ENCODE measurements at regions not wholly inside any gene's neighbourhood (a gene's known extent, or its start where the extent isn't known, plus 50 kb on each side); places are given as distances from the start of the nearest gene placed in this dataset.
"Not testable (repeated sequence)": the region's sequence is repeated elsewhere in the genome, so short reads cannot be mapped to it uniquely, and the experiment has no call there.

DNA sequence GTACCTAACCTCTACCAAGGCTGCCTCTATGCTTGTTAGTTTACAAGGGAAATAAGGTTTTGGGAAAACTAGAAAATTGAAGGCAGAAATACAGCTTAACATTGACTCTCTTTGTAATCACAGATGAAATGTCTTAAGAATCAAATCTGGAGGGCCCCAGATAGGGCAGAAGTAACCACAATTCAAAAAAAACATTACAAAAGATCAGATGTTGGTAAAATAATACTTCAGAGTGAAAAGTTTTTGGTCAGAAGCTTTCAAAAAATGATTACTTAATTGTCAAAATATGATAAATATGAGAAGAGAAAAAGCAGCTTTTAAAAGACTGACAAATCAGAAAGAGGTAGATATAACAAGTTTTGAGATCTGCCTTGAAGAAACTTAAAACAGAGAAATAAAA is 425.1 kb upstream of the NECTIN3 start:
- no peak for DNase-seq

DNA sequence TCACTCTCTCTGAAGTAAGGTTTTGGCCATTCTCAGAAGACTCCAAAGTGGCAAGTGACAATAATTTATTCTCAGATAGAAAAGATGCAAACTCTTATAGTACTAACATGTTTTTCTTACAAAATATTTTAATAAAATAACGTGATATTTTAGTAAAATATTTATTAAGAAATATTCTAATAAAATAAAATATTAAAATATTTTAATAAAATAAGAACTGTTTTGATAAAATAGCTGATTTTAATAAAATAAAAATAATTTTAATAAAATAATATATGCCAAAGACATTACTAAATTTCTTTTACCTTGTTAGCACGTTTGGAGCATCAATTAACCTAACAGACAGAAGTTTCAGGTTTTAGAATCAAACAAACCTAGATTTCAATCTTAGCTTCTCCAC is 424.0 kb upstream of the NECTIN3 start:
- DNase-seq = no peak

DNA sequence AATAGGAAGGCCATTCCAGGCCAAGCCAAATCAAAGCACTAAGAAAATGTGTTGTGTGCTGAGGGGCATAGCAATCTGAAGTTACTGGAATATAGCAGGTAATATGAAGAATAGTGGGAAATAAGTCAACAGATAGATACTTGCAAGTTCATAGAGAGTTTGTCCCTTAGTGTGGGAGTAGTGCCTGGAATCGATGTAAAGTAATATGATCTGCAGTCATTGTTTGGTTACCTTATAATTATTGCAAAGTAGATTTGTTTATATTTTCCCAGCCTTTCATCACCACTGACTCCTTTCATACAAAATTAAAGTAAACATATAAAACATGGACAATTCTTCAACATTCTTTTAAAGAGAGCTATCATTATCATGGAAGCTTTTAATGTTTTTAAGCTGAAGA is 420.9 kb upstream of the NECTIN3 start:
- no peak for DNase-seq

DNA sequence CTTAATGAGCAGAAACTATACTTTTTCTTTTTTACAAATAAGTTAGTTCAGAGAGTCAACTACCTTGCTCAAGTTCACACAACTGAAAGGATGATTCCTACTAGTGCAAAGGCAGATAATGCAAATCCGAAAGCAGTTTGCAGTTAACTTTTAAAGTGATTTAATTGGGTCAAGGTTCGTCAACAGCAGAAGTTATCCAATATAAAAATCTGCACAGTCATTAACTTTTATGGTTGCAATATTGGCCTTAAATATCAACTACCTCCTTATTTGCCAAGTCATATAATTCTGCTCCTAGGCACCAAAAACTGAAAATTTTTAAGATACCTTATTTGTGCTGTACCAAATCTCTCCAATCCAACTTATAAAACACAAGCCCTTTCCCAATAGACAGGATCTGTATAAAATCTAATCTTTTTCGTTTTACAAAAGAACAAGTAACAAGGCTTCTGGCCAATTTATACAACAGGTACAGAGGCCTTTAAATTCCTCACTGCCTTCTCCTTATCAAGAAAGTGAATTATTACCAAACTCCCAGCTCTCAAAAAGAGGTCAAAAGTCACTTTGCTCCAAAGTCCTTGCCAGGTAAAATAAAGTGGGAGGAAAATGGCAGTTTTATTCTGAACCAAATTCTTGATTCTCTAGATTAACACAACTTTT is 416.6 kb upstream of the NECTIN3 start:
- no peak for DNase-seq

DNA sequence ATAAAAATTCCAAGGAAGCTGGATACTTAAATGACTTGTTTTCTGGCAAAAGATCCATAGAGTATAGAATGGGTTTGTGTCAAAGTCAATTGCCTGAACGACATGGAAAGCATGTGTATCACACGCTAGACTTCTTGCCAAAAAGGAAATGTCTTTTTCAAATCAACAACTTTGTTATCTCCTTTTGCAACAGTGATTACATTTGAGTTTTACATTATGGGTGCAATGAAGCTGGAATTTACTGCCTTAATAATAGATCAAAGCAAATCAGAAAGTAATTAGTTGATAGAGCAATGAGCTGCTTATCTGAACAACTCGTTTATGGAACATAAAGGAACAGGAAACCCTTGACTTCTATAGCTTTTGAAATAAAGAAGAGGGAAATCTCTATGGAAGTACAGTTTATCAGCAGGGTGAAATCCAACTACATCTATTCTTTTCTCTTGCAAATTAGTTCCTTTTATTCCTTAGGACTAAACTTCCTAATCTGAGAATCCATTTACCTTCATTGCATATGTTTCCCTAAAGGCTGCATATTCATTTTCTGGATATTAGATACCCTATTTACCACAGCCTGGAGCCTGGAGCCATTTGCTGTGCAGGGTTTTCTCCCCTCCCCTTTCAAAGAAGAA is 415.1 kb upstream of the NECTIN3 start:
- DNase-seq = no peak

DNA sequence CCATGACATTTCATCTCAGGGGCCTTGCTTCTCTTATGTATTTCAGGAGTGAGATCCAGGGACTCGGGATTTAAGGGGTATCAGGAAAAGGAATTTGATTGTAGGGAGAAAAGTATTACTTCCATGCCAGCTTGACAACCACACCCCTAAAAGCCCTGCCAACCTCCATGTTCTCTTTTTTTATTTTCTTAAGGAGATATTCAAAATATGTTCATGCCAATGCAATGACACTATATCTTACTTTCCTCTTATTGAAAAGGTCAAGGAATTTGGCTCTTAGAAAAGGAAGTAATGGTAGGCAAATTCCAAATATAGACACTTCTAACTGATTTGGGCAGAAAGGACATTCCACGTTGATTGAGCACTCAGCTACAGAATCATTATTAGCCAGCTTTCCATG is 407.5 kb upstream of the NECTIN3 start:
- DNase-seq = no peak

DNA sequence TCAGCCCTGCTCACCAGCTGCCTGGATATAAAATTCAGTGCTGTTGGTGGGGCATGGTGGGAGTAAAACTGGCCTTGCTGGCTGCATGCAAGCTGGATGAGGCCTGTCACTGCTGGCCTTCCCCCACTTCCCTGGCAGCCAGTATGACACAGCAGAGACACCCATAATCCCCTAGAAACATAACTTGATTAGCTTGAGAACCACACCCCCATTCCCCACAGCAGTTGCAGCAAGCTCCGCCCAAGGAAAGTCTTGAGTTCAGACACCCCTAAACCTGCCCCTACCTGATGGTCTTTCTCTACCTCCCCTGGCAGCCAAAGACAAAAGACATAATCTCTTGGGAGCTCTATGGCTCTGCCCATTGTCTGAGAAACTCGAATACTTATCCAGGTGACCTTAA is 405.1 kb upstream of the NECTIN3 start:
- no peak for DNase-seq

DNA sequence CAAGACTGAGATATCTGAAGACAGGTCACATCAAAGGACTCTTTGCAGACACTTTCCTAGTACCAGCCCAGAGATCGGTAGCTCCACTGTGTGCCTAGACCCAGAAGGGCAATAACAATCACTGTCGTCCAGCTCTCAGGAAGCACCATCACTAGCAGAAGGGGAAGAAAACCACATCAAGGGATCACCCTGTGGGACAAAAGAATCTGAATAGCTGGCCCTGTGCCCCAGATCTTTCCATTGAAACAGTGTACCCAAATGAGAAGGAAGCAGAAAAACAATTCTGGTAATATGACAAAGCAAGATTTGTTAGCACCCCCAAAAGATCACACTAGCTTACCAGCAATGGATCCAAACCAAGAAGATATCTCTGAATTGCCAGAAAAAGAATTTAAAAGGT is 404.4 kb upstream of the NECTIN3 start:
- no peak for DNase-seq

DNA sequence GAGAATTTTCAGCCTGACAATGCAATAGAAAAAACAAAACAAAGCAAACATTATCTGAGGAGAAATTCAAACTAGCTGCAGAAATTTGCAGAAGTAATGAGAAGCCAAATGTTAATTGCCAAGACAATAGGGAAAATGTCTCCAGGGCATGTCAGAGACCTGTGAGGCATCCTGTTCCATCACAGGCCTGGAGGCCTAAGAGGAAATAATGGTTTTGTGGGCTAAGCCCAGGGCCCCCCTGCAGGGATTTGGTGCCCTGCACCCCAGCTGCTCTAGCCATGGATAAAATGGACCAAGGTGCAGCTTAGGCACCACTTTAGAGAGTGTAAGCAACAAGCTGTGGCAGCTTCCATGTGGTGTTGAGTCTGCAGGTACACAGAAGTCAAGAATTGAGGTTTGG is 401.2 kb upstream of the NECTIN3 start:
- DNase-seq = no peak

DNA sequence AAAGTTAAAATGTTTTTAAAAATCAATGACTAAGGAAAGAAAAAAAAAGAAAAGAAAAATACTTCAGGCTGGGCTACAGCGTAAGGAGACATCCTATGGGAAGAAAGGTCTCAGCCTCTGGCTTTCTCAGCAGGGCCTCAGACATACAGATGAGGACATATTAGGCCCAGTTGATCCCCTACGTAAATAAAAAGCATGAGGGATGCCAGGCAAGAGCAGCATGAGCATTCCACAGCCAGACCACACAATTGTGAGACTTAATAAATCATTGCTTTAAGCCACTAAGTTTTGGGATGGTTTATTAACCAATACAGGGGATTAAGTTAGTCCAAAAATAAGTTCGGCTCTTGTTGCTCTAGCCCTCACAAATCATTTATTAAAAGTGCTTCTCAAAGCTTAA is 394.1 kb upstream of the NECTIN3 start:
- no peak for DNase-seq

DNA sequence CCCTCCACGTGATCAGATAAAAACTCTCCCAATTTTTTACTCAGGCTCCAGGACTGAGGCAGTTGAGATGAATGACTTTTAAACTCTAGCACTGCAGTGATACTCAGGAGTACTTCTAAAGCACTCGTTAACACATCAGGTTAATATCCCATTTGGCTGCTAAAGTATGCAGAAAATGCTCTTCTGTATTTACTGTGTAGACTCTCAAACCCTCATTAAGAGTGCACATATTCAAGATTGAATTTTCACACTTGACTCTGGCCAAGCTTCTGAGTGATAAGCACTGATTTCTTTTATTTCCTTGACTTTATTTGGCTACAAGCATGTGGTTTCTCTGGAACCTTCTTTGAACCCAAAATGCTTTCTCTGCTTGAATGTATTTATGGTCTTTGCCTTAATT is 392.3 kb upstream of the NECTIN3 start:
- no peak for DNase-seq

DNA sequence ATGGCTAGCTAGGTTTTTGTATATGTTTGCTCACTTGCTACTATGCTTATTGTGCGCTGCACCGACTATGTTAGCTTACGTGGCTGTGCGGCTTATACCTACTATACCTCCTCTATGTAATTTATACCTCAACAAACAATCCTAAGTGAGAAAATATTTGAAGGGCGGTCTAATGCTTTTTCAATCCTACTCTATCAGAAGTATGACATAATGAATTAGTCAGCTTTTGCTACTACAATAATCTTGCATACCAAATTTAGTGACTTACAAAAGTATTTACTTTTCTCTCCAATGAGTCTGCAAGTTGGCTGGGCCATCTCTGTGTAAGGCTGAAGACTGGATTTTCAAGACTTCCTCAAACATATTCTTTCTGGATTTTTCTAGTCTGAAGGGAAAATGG is 391.2 kb upstream of the NECTIN3 start:
- no peak for DNase-seq

DNA sequence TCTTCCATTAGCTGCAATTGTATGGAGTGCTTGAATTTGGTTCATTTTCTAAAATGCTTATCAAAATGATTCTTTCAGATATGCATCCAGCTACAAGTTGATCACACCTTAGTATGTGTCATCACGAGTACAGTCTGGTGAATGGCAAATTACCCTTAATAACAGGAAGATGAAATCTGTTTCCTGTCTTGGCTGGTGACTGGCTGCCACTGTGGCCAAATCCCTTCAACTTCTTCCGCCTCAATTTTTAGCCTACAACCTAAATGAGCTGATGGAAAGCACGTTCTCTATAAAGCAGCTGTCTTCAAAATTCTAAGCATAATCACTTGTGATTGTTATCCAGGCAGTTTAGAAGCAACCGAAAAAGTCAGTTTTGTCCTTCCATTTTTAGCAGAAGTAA is 387.1 kb upstream of the NECTIN3 start:
- no peak for DNase-seq

DNA sequence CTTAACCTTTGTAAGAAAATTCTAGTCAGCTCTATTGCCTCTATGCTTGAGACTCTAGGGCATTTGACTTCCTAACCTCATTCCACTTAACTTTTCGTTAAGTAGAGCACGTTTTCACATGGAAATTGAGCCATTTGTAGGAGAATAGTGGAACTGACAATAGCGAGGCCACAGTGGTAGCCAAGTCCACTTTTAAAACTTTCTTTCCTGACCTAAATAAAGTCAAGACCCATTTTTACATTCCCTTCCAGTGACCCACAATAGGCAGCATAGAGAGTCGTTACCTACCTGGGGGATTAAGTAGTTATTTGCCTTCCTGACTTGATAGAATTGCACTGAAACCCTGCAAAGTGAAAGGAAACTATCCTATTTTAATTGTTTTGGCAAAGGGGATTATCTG is 386.0 kb upstream of the NECTIN3 start:
- no peak for DNase-seq

DNA sequence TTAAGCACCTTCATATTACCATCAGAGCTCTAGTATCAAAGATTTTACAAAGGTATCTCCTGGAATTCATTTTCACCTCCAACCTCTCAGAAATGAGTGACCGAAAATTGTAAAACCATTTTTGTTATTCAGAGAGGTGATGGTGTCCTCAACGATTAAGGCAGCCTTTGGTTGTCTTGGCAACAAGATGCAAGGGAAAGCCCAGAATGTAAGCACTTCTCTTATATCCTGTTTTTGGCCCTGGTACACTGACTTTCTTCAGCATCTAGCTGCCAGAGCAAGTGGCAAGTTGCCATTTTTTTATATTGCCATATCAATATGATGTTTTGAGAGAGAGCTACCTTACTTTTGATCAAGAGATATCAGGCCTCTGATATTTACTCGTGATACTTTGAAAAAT is 384.9 kb upstream of the NECTIN3 start:
- DNase-seq = no peak

DNA sequence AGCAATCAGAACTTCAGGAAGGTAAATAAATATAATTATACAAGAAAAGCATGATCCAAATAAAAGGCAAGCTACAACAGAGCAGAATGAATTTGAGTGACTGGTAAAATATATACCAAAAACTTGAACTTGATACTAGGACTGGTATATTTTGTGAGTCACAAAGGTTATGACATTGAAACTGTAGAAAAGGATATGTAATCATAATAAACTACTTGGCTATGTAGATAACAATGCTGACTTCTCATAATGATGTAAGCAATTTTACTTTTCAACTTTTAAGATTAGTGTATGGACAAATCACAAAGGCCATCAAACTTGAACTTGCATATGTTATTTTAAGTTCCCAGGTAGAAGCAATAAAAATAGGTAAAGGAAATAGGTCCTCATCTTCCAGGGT is 384.5 kb upstream of the NECTIN3 start:
- DNase-seq = no peak

DNA sequence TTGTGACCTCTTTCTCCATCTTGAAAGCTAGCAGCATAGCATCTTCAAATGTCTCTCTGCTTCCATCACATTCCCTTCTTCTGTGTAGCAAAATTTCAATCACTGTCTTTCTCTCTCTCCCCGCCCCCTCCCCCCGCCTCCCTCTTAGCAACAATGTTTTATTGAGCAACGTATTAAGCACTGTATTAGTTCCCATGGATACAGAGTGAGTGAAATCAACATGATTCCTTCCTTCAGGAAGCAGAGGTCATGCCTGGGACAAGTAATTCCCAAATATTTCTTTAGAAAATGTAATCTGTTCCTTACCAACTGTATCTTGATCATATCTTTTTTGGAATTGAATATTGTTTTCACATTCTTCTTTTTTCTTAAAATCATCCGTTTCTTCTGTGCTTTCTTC is 373.7 kb upstream of the NECTIN3 start:
- no peak for DNase-seq

DNA sequence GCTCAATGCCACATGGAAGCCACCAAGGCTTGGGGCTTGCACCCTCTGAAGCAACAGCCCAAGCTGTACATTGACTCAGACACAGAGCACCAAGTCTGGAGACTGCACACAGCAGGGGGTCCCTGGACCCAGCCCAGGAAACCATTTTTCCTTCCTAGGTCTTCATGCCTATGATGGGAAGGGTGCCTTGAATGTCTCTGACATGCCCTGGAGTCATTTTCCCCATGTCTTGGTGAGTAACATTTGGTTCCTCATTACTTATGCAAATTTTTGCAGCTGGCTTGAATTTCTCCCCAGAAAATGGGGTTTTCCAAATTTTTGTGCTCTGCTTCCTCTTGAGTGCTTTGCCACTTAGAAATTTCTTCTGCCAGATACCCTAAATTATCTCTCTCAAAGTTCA is 367.3 kb upstream of the NECTIN3 start:
- not testable (repeated sequence) for DNase-seq

DNA sequence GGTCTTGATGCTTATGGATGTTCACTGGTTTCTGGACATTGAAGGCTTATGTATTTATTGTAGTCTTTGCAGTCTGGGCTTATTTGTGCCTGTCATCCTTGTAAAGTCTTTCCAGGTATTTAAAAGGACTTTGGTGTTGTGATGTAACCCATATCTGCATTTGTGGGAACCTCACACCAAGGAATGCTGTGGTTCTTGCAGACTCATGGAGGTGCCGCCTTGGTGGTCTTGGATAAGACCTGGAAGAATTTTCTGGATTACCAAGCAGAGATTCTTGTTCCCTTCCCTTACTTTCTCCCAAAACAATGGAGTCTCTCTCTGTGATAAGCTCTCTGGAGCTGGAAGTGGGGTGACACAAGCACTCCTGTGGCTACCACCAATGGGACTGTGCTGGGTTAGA is 363.5 kb upstream of the NECTIN3 start:
- DNase-seq = no peak

DNA sequence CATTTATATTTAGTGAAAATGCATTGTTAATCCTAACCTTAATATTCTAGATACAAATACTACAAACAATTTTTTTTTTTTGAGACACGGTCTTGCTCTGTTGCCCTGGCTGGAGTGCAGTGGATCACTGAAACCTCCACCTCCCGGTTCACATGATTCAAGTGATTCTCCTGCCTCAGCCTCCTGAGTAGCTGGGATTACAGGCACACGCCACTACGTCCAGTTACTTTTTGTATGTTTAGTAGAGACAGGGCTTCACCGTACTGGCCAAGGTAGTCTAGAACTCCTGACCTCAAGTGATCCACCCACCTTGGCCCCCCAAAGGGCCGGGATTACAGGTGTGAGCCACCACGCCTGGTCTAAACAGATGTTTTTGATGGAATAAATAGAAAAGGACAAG is 361.5 kb upstream of the NECTIN3 start:
- no peak for DNase-seq

DNA sequence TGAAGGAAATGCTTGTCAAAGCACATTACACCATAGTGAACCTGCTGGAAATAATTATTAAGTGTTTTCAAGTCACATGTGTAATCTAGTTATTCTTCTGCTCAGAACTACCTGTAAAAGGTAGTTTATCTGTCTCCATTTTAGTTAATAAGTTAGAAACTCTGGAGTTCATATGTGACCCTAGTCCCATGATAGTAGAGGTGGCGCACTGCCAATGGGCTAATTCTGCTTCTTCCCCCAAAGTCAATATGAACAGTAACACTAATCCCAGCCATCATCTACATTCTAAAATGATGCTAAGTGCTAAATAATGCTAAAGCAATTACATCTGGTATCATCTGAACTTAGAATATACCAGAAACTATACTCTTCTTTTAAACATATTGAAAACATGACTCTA is 361.0 kb upstream of the NECTIN3 start:
- DNase-seq = no peak

DNA sequence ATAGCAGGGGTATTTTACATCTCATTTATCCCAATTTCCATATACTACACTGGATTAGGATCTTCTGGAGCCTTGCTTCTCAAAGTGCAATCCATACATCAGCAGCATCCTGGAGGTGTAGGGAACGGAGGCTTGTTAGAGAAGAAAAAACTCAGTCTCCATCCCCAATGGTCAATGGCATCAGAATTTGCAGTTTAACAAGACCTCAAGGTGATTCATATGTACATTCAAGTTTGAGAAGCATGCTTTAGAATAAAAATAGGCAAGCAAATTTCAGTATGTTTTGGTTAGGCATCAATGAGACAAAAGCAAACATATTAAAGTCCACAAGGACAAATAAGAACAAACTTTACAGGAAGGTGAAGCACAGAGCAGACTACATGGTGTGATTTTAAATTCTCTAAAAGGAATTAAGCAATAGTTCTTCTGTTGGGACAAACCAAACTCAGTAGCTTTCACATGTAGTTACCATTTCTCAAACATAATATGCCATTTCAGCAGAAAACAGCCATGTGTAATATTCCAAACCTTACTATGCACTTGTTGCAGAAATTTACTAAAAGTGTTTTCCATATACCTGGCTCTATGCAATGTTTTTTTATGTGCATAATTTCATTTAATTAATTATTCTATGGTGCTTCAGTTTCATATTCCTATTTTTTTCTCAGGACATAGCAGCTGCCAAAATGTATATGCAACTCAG is 360.3 kb upstream of the NECTIN3 start:
- no peak for DNase-seq

DNA sequence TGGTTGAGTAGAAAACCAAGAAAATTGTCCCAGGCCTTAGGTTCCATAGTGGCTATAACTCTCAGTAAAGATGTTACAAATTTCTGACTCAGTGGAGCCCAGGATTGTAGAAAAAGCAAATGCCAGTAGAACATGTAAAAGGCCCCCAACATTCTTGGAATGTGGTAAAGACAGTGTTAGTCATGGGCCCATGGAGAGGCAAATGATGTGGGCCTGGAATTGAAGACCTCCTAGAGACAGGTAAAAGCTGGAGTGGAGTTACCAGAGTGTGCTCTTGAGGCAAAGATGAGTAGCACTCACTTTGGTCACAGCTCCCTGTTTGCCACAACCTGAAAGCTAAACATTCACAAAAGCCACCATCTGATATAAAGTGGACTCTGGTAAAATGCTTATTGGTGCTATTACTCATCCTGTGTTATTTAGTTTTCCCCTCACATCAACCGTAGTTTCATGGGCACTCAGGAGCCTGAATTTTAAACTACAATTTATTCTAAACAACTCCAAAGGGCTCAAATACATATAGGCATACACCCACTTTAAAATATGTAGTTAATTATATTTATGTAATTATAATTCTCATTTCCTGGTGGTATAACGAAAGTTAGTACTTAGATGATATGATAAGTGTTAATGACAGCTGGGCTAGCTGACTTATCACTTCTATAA is 359.6 kb upstream of the NECTIN3 start:
- no peak for DNase-seq

DNA sequence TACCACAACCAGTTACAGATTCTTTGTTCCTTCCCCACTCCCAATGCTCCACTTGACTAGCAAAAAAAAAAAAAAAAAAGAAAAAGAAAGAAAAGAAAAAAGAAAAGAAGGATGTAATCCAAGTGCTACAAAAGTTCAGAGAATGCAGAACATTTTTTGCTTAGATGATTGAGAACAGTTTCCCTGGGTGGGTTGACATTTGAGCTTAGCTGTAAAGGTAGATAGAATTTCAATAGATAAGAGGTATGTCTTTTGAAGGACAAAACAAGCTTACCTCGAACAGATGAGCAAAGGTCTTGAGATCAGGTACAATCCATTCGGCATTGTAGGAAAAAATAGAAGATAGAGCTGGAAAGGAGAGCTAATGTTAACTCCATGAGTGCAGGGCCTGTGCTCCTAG is 344.6 kb upstream of the NECTIN3 start:
- no peak for DNase-seq
